HCT116 (cell line): ENCODE measurements at regions not wholly inside any gene's neighbourhood (a gene's known extent, or its start where the extent isn't known, plus 50 kb on each side); places are given as distances from the start of the nearest gene placed in this dataset.

Experiments
- ATAC-seq: fragments of 200-7000 bp; cut with Tn5 transposase; 2 replicates; pipeline ENCODE4 v1.9.1; 2020; ENCODE audit warnings: mild to moderate bottlenecking, moderate library complexity
- BruUV-seq: library from RNA; stranded (reverse); fragments of 400-500 nt; replicated peaks from 2 replicates; lab custom pipeline; 2021; lab: Mats Ljungman, UMichigan
- CTCF ChIA-PET: fragments of 300-600 bp; sonication (Branson Sonifier 250); formaldehyde crosslinking; loops from one replicate; lab custom pipeline; 2021; ENCODE audit warnings: antibody characterized with exemption; lab: Charles Lee
- POLR2A ChIA-PET: fragments of 300-600, 350-600 bp; sonication (Branson Sonifier 250); formaldehyde crosslinking; loops from one replicate; lab custom pipeline; 2021; ENCODE audit warnings: antibody characterized with exemption; lab: Charles Lee
- RAD21 ChIA-PET, 2 experiments: fragments of 300-600 bp; sonication (Branson Sonifier 250); formaldehyde crosslinking; loops; one replicate each; lab custom pipeline; 2023; ENCODE audit warnings: low total read pairs in 2 of 2; ENCODE audit not compliant: uncharacterized antibody in 2 of 2, unreplicated experiment in 2 of 2, low non-redundant PET in 1 of 2; lab: Charles Lee
- DNase-seq: peaks from one replicate; pipeline ENCODE4 v3.0.0-alpha.2; 2010; ENCODE audit warnings: low read depth, low spot score
- H2AFZ ChIP-seq: fragments of 200-600 bp; shearing (Covaris generic), sonication (generic); 2 replicates; pipeline ENCODE4 v1.6.1; 2017; ENCODE audit warnings: low read depth, mixed run types, mixed read lengths, antibody characterized with exemption, low read length; ENCODE audit not compliant: poor library complexity, severe bottlenecking
- H3K27ac ChIP-seq: 2 replicates; pipeline ENCODE4 v1.5.1; 2012; ENCODE audit warnings: low read depth, low read length
- H3K27me3 ChIP-seq: fragments of 200-600 bp; sonication (generic); 2 replicates; pipeline ENCODE4 v1.6.1; 2016; ENCODE audit warnings: mixed run types, low read length, mixed read lengths; ENCODE audit not compliant: insufficient read depth
- H3K36me3 ChIP-seq, 2 experiments: fragments of 200-500 bp in 1 of 2; fragments of 200-600 bp in 1 of 2; sonication (Bioruptor generic) in 1 of 2; sonication (generic) in 1 of 2; 2 replicates each; pipeline versions ENCODE4 v1.5.1 to v1.6.1; 2014 to 2016; ENCODE audit warnings: low read length in 2 of 2, inconsistent platforms in 1 of 2, mixed read lengths in 1 of 2, mixed run types in 1 of 2; ENCODE audit not compliant: insufficient read depth in 2 of 2, control insufficient read depth in 1 of 2
- H3K4me1 ChIP-seq, 2 experiments: fragments of 200-600 bp in 1 of 2; sonication (generic) in 1 of 2; 2 replicates each; pipeline versions ENCODE4 v1.5.1 to v1.6.1; 2012 to 2017; ENCODE audit warnings: low read length in 2 of 2, inconsistent platforms in 1 of 2, mild to moderate bottlenecking in 1 of 2, mixed read lengths in 1 of 2, mixed run types in 1 of 2, moderate library complexity in 1 of 2; ENCODE audit not compliant: insufficient read depth in 2 of 2, control insufficient read depth in 1 of 2
- H3K4me2 ChIP-seq: fragments of 200-600 bp; sonication (generic); 2 replicates; pipeline ENCODE4 v1.6.1; 2017; ENCODE audit warnings: mixed run types, low read length, mixed read lengths
- H3K4me3 ChIP-seq, 2 experiments: fragments of 200-600 bp in 1 of 2; sonication (generic) in 1 of 2; replicated peaks in 1 of 2; 2 replicates each; pipeline ENCODE4 v1.5.1; 2011 to 2016; ENCODE audit warnings: low read length in 2 of 2, control low read depth in 1 of 2, low read depth in 1 of 2, mild to moderate bottlenecking in 1 of 2, mixed read lengths in 1 of 2, mixed run types in 1 of 2
- H3K79me2 ChIP-seq: fragments of 200-600 bp; sonication (generic); 2 replicates; pipeline ENCODE4 v1.6.1; 2017; ENCODE audit warnings: mild to moderate bottlenecking, mixed run types, low read length, moderate library complexity, mixed read lengths; ENCODE audit not compliant: insufficient read depth
- H3K9ac ChIP-seq: fragments of 200-600 bp; sonication (generic); 2 replicates; pipeline ENCODE4 v1.6.1; 2016; ENCODE audit warnings: low read length, mixed read lengths
- H3K9me2 ChIP-seq: fragments of 200-600 bp; sonication (generic), shearing (Covaris generic); 2 replicates; pipeline ENCODE4 v1.6.1; 2017; ENCODE audit warnings: mixed run types, mild to moderate bottlenecking, moderate library complexity; ENCODE audit not compliant: insufficient read depth
- H3K9me3 ChIP-seq, 2 experiments: fragments of 200-500 bp in 1 of 2; fragments of 200-600 bp in 1 of 2; sonication (Bioruptor generic) in 1 of 2; sonication (generic) in 1 of 2; 2 replicates each; pipeline ENCODE4 v1.6.1; 2014 to 2017; ENCODE audit warnings: low read length in 2 of 2, mixed read lengths in 2 of 2, inconsistent platforms in 1 of 2, low read depth in 1 of 2, mild to moderate bottlenecking in 1 of 2, mixed run types in 1 of 2, moderate library complexity in 1 of 2; ENCODE audit not compliant: control insufficient read depth in 1 of 2, insufficient read depth in 1 of 2
- H4K20me1 ChIP-seq: fragments of 200-600 bp; sonication (generic), shearing (Covaris generic); 2 replicates; pipeline ENCODE4 v1.6.1; 2017; ENCODE audit warnings: mixed run types, mild to moderate bottlenecking, moderate library complexity; ENCODE audit not compliant: insufficient read depth
- ATF3 ChIP-seq: IDR thresholded peaks from 2 replicates; pipeline ENCODE4 v1.6.1; 2012
- CBX3 ChIP-seq: IDR thresholded peaks from 2 replicates; pipeline ENCODE4 v1.6.1; 2012; ENCODE audit warnings: low read depth
- CTCF ChIP-seq, 3 experiments: fragments of 200-600 bp in 1 of 3; sonication (generic) in 1 of 3; IDR thresholded peaks in 2 of 3; conservative IDR thresholded peaks in 1 of 3; 2 replicates each; pipeline ENCODE4 v1.5.1; 2012 to 2017; ENCODE audit warnings: low read depth in 2 of 3, low read length in 2 of 3, antibody characterized with exemption in 1 of 3, borderline replicate concordance in 1 of 3, control low read depth in 1 of 3, mild to moderate bottlenecking in 1 of 3, mixed read lengths in 1 of 3, mixed run types in 1 of 3, moderate library complexity in 1 of 3; ENCODE audit not compliant: insufficient read depth in 1 of 3
- EGR1 ChIP-seq: IDR thresholded peaks from 2 replicates; pipeline ENCODE4 v1.6.1; 2012; ENCODE audit warnings: low read depth
- ELF1 ChIP-seq: IDR thresholded peaks from 2 replicates; pipeline ENCODE4 v1.6.1; 2012; ENCODE audit warnings: low read depth, borderline replicate concordance
- FOSL1 ChIP-seq: IDR thresholded peaks from 2 replicates; pipeline ENCODE4 v1.6.1; 2012; ENCODE audit warnings: low read depth
- JUND ChIP-seq: IDR thresholded peaks from 2 replicates; pipeline ENCODE4 v1.6.1; 2012
- MAX ChIP-seq: IDR thresholded peaks from 2 replicates; pipeline ENCODE4 v1.6.1; 2012
- POLR2AphosphoS5 ChIP-seq: IDR thresholded peaks from 2 replicates; pipeline ENCODE4 v1.6.1; 2011; ENCODE audit warnings: mild to moderate bottlenecking, low read depth, low read length, moderate library complexity
- RAD21 ChIP-seq: IDR thresholded peaks from 2 replicates; pipeline ENCODE4 v1.6.1; 2012; ENCODE audit warnings: low read depth, mild to moderate bottlenecking
- SP1 ChIP-seq: IDR thresholded peaks from 2 replicates; pipeline ENCODE4 v1.6.1; 2012; ENCODE audit warnings: low read depth
- TCF7L2 ChIP-seq: IDR thresholded peaks from 2 replicates; pipeline ENCODE4 v1.7.0; 2011; ENCODE audit warnings: borderline replicate concordance, inconsistent platforms; ENCODE audit not compliant: insufficient read depth, insufficient read length; ENCODE audit errors: extremely low read depth
- ZFX ChIP-seq: fragments of 450-650 bp; IDR thresholded peaks from 2 replicates; pipeline ENCODE4 v1.6.1; 2017
- intact Hi-C: fragments of 100-400 bp; cut with micrococcal nuclease; formaldehyde crosslinking; loops from 2 replicates; pipeline ENCODE4 v1.10.0; 2022

- no peak for DNase-seq
- Histone ChIP-seq H3K9me3 (no peaks in the 10 kb centered on the region), H3K4me3 (no peak overlapping the region), H3K79me2 (no peaks in the 10 kb centered on the region), H3K9ac (no peak overlapping the region)
- POLR2A ChIA-PET = no interaction called here
- TF ChIP-seq ELF1 (no peak), CBX3 (no peak), EGR1 (no peak), CTCF (IDR thresholded peaks at IDR 0.05 in 2 of 3, conservative IDR thresholded peaks at IDR 0.05 in 1 of 3; ENCODE audit: borderline replicate concordance in 1 of 3, insufficient read depth in 1 of 3, low read depth in 2 of 3, low read length in 2 of 3) (peak; percentile 34 to 72 (median 67); a peak in 5 of 6 replicates), JUND (no peak), ATF3 (no peak), ZFX (no peak), POLR2AphosphoS5 (no peak), FOSL1 (no peak), MAX (no peak), RAD21 (peak; percentile 78), TCF7L2 (no peak), SP1 (no peak)
- TF ChIP-seq, all 23 proteins: peak for 2
- CTCF ChIA-PET = interaction anchor here (0.6 to 1.2 kb wide), 5 partner anchors 10 to 1576 kb away, joined by 3 to 7 read pairs (median 3); no protein-coding TSS in a partner anchor
- Histone ChIP-seq H4K20me1 (no peaks in the 10 kb centered on the region), H3K27me3 (no peaks in the 10 kb centered on the region), H3K36me3 (peaks cover 0 to 7% of the 10 kb centered on the region in 2 experiments; a peak in 1 of 4 replicates), H3K4me2 (no peak overlapping the region), H3K27ac (no peak overlapping the region), H3K4me1 (peaks cover 13 to 20% of the 10 kb centered on the region in 2 experiments), H2AFZ (no peak overlapping the region), H3K9me2 (no peaks in the 10 kb centered on the region)
- RAD21 ChIA-PET = no interaction called here
- intact Hi-C loops = loop anchor here (5.0 kb wide), 1 partner anchor 1575 kb away; the partner anchor contains the start of gene EPHA4
- no TSS peak for BruUV-seq
- ATAC-seq = peak; percentile 74
Observed at GRCh38 chr2:219997341-219997851, 370.0 kb downstream of the SLC4A3 start.
